Head of caudate nucleus (tissue), 42 donors: ENCODE measurements at regions not wholly inside any gene's neighbourhood (a gene's known extent, or its start where the extent isn't known, plus 50 kb on each side); places are given as distances from the start of the nearest gene placed in this dataset.
"Not testable (repeated sequence)": the region's sequence is repeated elsewhere in the genome, so short reads cannot be mapped to it uniquely, and the experiment has no call there.

Source experiments
- DNase-seq, 42 donors: peaks; one replicate each; pipeline versions ENCODE4 v3.0.0 to v3.0.0-alpha.2; 2020 to 2021; ENCODE audit warnings: mixed read lengths in 7 of 42
- intact Hi-C: fragments of 100-400 bp; cut with DNase I; formaldehyde crosslinking; loops from one replicate; pipeline ENCODE4 v1.15.0; 2022

DNA sequence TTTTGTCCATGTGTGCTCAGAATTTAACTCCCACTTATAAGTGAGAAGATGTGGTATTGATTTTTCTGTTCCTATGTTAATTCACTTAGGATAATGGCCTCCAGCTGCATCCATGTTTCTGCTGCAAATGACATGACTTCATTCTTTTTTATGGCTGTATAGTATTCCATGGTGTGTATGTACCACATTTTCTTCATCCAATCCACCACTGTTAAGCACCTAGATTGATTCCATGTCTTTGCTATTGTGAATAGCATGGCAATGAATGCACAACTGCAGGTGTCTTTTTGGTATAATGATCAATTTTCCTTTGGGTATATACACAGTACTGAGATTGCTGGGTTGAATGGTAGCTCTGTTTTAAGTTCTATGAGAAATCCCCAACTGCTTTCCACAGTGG lies 657.7 kb downstream of the ETNK1 start:
- intact Hi-C loops = no loop called here
- no peak for DNase-seq

DNA sequence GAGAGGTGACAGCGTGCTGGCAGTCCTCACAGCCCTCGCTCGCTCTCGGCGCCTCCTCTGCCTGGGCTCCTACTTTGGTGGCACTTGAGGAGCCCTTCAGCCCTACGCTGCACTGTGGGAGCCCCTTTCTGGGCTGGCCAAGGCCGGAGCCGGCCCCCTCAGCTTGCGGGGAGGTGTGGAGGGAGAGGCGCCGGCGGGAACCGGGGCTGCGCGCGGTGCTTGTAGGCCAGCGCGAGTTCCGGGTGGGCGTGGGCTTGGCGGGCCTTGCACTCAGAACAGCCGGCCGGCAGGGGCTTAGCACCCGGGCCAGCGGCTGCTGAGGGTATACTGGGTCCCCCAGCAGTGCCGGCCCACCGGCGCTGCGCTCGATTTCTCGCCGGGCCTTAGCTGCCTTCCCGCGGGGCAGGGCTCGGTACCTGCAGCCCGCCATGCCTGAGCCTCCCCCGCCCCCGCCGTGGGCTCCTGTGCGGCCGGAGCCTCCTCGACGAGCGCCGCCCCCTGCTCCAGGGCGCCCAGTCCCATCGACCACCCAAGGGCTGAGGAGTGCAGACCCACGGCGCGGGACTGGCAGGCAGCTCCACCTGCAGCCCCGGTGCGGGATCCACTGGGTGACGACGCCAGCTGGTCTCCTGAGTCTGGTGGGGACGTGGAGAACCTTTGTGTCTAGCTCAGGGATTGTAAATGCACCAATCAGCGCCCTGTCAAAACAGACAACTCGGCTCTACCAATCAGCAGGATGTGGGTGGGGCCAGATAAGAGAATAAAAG lies 661.0 kb downstream of the ETNK1 start:
- DNase-seq, intact Hi-C loops: not testable (repeated sequence)

DNA sequence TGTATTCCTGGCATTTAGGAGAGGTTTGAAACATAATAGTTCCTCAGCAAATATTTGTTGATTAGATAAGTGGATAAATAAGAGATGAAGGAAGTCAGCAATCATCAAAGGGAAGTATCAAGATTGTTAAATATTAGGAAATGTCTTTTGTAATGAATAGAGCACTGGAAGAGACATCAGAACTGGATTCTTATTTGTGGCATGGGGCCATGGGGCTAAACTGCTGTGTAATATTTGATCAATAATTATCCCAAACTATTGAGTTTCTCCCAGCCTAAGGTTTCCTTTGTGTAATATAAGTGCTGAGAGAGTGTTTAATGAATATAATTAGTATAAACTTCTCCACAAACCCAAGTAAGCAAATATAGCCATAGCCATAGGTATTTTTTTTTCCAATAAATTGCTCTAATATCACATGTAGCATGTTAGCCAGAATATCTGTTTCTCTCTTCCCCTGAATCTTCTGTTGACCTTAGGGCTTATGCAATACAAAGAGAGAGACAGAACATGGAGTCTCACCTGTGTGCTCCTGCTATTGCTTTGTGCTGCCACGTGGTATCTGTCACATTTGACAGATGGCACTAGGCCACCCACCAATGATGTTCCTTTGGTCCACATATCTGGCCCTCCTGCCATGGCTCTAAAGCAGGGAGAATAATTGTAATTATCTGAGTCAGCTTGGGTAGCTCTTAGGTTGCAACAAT lies 658.7 kb downstream of the SOX5 start:
- no peak for DNase-seq
- intact Hi-C loops = no loop called here

DNA sequence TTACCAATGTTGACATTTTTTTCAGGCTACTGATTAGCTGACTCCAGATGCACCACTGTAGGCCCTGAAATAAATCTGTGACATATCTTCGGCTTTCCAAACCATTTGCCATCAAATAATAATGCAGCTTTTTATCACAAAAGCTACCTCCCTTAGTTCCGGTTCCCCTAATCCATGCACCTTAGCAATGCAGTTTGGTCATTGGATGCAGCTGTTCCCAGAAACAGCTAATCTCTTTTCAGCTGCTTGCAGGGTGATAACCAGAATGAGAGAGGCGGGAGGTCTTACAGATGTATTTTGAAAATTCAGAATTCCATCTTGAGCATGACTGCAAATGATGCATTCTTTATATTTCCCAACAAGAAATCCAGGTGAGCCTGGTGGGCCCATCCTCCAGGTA lies 646.2 kb downstream of the SOX5 start:
- DNase-seq = no peak

DNA sequence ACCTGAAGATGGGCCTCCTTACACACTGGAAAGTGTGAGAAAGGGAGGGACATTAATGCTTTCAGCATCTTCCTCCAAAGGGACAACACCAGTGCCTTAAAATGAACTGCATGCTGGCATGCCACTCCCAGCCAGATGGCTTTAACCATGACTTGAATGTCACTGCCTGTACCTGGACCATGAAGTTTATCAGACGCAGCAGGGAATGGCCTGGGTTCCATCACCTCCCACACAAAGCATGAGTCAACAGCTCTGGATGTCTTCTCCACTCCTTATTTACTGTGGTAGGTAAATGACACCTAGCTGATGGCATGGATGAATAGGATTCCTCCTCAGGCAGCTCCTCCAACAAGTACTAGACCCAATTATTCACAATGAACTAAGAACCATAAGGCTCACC lies 645.6 kb downstream of the SOX5 start:
- intact Hi-C loops = no loop called here
- no peak for DNase-seq

More for the DNA sequence above, 646.2 kb downstream of the SOX5 start:
- intact Hi-C loops = no loop called here

DNA sequence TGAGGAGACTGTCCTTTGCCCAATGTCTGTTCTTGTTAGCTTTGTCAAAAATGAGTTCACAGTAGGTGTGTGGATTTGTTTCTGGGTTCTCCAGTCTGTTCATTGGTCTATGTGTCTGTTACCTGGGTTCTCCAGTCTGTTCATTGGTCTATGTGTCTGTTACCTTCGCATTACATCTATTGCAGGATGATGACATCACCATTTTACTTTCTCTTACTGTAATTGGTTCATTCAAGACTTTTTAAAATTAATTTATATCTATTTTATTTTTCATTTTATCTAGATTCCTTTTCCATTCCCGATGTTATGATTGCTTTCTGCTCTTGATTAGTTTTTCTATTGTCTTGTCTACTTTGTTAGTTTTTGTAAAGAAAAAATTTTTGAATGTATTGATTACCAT lies 615.5 kb downstream of the SOX5 start:
- intact Hi-C loops = no loop called here

DNA sequence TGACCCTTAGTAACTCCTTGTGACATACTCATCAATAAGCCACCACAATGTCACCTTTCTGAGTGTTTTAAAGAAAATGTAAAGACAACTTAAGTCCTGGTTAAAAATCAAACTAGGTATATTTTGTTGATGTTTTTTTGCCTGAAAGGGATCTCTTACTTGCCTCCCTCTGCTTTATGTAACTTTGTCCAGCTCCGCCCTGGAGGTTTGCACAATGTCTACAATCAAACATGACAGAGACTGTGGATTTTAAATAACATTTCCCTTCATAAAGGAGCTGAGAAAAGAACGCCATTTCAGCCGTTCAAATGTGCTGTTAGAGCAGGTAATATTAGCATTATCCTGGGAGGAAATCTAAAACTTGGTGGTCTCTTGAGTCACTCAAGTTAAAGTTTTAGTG lies 613.9 kb downstream of the SOX5 start:
- intact Hi-C loops = no loop called here
- DNase-seq = no peak

More for the DNA sequence above, 615.5 kb downstream of the SOX5 start:
- DNase-seq = no peak

DNA sequence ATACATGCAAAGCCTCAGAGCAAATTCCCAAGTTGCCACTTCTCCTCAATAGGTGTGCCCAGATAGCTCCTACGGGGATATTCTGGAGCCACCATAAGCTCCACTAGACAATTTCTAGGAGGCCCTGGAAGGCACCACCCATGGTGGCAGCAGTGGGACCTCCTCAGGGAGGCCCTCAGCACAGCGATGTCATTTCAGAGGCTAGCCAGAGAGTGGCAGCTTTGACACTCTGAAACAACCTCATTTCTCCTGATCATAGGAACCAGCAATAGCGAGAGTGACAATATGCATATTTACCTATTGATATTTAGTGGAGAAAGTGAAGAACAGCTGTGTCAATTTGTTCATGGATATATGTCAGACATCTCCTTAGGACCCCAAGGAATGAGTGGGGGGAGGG lies 612.3 kb downstream of the SOX5 start:
- intact Hi-C loops = no loop called here
- no peak for DNase-seq

DNA sequence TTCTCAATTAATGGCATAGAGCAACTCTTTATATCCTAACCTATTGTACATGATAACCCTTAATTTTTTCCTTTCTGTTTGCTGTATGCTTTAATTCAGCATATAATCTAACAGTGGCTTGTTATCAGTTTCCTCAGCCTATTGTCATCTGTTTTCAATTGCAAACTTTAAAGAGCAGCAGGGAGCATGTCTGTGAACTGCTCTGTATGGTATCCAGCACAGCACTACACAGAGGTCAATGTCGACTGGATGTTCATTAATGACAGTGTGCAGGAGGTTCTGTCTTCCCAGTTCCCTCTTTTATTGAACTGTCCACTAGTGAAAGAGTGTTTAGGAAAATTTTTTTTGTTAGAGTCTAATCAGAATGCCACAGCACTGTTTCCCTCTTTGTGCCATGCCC lies 609.1 kb downstream of the SOX5 start:
- intact Hi-C loops = no loop called here

DNA sequence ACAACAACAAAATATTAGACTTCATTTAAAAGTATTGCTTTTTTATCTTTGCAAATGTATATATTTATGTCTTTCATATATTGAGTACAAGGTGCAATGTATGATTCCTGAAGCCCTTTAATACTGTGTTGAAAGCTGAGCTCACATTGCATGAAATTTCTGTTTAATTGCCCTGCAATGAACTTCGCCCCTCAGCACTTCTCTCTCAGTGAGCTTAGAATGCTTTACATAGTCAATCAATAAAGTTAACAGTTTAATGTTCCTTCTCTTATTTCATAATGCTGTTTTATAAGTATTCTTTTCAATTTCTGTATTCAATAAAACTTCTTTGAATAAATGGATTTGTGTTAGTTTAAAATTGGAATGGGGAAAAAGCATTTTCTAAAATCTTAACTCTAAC lies 607.1 kb downstream of the SOX5 start:
- intact Hi-C loops = no loop called here
- DNase-seq = no peak

More for the DNA sequence above, 609.1 kb downstream of the SOX5 start:
- DNase-seq = no peak

DNA sequence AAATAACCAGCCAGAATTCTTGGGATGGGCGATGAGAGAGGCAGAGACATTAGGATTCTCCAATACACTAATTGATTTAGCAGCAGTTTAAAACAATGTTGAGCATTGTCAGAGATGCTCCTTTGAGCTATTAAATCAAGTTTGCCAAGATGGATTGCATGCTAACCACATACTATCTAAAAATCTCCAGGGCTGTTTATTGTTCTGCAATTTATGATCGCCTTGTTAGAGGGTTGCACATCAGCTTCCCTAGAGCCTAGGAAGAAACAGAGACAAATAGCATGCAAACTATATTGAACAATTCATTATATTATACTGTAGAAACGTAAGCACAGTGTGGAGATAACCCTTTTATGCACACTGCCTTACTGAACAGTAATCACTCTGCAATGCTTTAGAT lies 599.9 kb downstream of the SOX5 start:
- intact Hi-C loops = no loop called here
- no peak for DNase-seq

DNA sequence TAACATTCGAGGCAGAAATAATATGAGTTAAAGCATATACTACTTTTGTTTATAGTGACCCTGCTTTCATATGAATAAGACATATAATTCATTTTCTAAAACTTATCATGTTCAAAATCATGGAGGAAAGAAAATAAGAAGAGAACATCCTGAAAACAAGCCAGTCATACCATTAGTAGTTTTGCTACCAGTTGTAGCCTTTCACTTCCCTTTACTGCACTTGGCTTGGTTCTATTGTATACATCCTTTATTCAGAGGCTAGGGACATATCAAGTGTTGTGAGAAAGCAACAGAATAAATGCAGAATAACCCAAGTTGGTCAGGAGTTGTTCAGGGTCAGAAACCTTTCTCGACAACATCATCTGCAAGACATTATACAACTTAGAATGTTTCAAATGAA lies 598.7 kb downstream of the SOX5 start:
- intact Hi-C loops = no loop called here
- DNase-seq = no peak

DNA sequence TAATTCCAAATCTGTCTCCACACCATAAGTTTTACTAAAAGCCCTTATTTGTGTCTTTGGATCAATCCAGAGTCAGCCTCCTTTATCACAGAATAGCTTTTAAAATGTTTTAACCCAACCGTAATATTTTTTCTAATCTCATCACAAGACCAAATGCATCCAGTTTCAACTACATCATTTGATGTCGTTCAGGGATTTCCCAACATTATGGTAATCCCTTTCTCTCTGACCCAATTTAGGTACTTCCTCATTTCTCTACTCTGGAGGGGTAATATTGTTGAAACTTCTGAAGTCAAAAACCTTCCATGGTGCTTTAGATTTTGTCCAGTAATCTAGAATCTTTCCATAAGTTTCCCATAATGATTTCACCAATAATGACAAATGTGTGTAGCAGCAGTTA lies 596.8 kb downstream of the SOX5 start:
- intact Hi-C loops = no loop called here

DNA sequence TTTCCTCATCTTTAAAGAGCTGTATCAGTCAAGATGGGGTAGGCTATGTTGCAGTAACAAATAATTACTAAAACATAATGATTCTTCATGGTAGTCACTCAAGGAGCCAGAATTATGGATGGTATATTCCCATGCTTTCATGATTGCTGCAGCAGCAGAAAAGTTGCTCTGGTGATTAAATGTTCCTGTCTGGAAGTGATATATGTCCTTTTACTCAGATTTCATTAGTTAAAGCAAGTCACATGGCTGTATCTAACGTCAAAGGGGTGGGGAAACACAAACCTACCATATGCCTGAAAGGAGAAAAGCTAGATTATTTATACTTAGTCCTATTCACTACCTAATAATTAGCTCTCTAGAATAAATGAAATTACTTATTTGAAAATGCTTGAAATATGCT lies 594.7 kb downstream of the SOX5 start:
- no peak for DNase-seq
- intact Hi-C loops = no loop called here

More for the DNA sequence above, 596.8 kb downstream of the SOX5 start:
- DNase-seq = no peak

DNA sequence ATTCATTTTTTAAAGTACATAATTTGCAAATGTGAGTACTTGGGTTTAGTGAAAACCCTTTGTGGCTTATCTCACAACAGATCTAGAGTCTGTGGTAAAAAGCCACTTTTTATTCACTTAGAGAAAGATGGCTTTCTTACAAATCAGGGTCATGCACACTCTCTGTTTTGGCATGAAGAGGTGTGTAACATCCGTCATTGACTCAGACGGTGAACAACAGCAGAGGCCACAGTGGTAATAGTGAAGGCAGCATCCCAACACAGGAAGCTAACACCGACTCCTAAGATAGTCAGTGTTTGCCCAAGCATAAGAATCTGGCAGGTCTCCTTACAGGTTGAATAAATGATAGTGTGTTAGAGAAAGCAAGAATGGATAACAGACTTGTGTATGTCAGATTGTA lies 593.0 kb downstream of the SOX5 start:
- intact Hi-C loops = no loop called here
- no peak for DNase-seq

DNA sequence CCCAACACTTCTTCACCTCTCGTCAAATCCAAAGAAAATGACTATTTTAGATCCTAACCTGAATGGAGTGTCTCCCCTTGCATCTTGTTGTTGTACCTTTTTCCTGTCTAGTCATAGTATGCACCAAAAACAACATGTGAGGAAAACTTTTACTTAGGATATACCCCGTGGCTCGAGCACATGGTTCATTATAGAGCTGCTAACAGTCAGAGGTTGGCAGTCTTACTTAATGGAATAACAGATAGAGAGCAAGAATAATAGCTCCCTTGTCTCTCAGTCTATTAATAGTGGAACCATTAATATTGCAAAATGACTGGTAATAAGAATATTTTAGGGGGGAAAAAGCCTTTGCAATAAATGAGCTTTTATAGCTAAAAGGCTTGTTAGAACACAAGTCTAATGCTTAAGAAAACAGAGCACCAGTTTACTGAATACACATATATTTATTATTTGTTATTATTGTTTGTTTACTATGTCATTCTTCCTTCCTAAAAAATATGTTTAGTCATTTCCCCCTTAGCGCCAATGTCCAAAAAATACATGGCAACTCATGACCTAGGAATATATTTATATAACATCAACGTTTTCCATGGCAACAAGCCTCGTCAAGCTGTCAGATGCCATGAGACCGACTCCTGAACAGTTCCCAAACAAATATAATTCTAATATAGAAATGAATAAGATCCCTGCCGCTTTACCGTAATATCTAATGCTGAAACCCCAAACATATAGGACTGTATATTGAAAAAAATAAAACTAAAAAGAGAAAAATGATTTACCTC lies 592.4 kb downstream of the SOX5 start:
- DNase-seq = no peak
- intact Hi-C loops = no loop called here

DNA sequence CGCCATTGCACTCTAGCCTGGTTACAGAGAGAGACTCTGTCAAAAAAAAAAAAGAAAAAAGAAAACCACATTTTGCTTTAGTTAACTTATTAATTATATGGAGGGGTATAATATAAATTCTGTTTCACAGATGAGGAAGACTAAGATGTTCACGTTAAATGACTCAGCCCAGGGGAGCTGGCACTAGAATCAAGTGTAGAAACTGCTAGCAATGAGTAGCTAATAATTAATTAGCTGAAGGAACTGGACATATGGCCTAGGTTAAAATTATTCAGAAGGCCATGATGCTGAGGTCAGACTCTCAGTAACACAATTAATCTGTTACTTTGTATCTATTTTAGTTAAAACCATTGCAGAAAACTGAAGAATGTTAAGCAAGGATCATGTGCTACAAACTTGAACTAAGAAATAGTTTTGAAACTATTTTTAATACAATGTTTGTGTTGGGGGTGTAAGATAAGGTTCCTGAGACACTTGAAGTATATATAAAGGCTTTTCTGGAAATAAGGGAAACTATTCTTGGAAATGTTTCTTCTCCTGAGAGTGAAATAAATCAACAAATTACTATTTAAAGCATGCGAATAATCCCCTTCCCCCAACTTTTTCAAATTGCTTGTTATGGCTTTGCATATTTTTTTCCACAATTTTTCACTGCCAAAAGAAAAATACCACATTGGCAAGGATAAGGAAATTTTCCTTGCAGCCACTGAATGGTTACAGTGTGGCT lies 589.3 kb downstream of the SOX5 start:
- intact Hi-C loops = no loop called here
- DNase-seq = no peak

DNA sequence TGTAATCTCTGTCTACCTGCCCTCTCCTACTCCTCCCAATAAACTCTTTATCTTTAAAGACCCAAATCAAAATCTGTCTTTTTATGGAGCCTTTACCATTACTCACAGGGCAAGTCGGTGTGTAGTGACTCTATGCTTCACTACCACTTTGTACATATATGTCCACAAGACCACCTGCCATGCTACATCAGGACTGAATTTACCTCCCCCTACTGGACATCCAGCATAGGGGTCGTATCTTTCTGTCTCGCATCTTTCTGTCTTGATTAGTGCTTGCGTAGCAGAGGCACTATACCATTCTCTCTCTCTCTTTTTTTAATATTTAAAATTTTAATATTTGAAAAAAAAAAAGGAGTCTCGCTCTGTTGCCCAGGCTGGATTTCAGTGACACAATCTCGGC lies 587.5 kb downstream of the SOX5 start:
- no peak for DNase-seq

DNA sequence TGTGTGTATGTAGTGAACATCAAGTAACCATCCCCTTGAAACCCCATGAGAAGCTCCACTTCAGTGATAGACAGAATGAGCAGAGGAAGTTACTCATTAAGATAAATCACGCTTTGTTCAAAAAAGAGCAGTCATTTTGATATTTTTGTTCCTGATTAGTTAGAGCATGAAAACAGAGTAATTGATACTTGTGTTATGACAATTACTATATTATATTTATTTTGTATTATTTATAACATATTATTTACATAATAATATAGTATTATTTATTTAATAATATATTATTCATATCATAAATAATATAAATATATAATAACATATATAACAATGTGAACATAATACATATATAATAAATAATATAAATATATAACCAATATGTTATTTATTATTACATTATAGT lies 580.9 kb downstream of the SOX5 start:
- intact Hi-C loops = no loop called here
- no peak for DNase-seq

More for the DNA sequence above, 587.5 kb downstream of the SOX5 start:
- intact Hi-C loops = no loop called here

DNA sequence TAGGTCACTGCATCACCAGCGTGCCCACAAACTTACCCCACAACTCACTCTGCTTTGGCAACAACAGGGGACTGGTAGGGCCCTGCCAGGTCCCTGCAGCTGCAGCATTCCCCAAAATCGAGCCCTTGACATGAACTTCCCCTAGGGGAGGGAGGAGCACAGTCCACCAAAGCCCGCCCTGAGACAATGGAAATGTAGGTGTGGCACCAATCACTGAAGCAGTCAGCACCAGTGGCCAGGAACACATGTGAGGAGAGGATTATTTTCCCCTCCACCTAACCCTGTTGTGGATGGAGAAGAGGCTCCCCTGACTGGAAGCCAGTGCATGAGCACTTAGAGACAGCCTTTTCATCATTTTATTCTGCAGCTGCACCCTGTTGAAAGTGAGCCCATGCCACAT lies 573.8 kb downstream of the SOX5 start:
- DNase-seq = no peak
- intact Hi-C loops = no loop called here
